Cardiac septum (tissue), 1 donor: ENCODE measurements at regions not wholly inside any gene's neighbourhood (a gene's known extent, or its start where the extent isn't known, plus 50 kb on each side); places are given as distances from the start of the nearest gene placed in this dataset.

Experiments
- DNase-seq: peaks from one replicate; pipeline ENCODE4 v3.0.0-alpha.2; 2020; ENCODE audit warnings: low spot score
- intact Hi-C: fragments of 100-400 bp; cut with DNase I; formaldehyde crosslinking; loops from one replicate; pipeline ENCODE4 v1.14.0; 2022
- donor health status: DM: no; HTN: no; CAD: no.

- intact Hi-C loops = no loop called here
Observed at GRCh38 chr6:6704103-6705060, 115.9 kb downstream of the LY86 start.

GRCh38 chr6:6705061-6705425 lies 116.5 kb downstream of the LY86 start:
- no peak for DNase-seq
- intact Hi-C loops = no loop called here

More at GRCh38 chr6:6704103-6705060, 115.9 kb downstream of the LY86 start:
- DNase-seq = no peak

- intact Hi-C loops = no loop called here
- DNase-seq = no peak
Observed at GRCh38 chr6:6705915-6706675, 117.6 kb downstream of the LY86 start.

- intact Hi-C loops = no loop called here
- DNase-seq = no peak
Observed at GRCh38 chr6:6707143-6707542, 118.6 kb downstream of the LY86 start.

- intact Hi-C loops = no loop called here
- no peak for DNase-seq
Observed at GRCh38 chr6:6709106-6709505, 120.6 kb downstream of the LY86 start.

- intact Hi-C loops = no loop called here
- DNase-seq = no peak
Observed at GRCh38 chr6:6711031-6711785, 122.7 kb downstream of the LY86 start.

- intact Hi-C loops = no loop called here
- no peak for DNase-seq
Observed at GRCh38 chr6:6711832-6712448, 123.4 kb downstream of the LY86 start.

GRCh38 chr6:6712449-6713403 lies 124.2 kb downstream of the LY86 start:
- intact Hi-C loops = no loop called here
- DNase-seq = peak; percentile 85

- intact Hi-C loops = no loop called here
- DNase-seq = no peak
Observed at GRCh38 chr6:6713657-6714056, 125.1 kb downstream of the LY86 start.

GRCh38 chr6:6714118-6714897 lies 125.8 kb downstream of the LY86 start:
- DNase-seq = no peak
- intact Hi-C loops = no loop called here

- DNase-seq = no peak
- intact Hi-C loops = no loop called here
Observed at GRCh38 chr6:6714953-6715352, 126.4 kb downstream of the LY86 start.

GRCh38 chr6:6715465-6715864 lies 126.9 kb downstream of the LY86 start:
- no peak for DNase-seq
- intact Hi-C loops = no loop called here

GRCh38 chr6:6716998-6717763 lies 128.7 kb downstream of the LY86 start:
- no peak for DNase-seq
- intact Hi-C loops = no loop called here

GRCh38 chr6:6717953-6718352 lies 129.4 kb downstream of the LY86 start:
- no peak for DNase-seq
- intact Hi-C loops = no loop called here

GRCh38 chr6:6721606-6722005 lies 133.1 kb downstream of the LY86 start:
- no peak for DNase-seq
- intact Hi-C loops = loop anchor here (10.0 kb wide), 1 partner anchor 393 kb away; no protein-coding TSS in a partner anchor

GRCh38 chr6:6722195-6722594 lies 133.7 kb downstream of the LY86 start:
- intact Hi-C loops = loop anchor here (10.0 kb wide), 1 partner anchor 393 kb away; no protein-coding TSS in a partner anchor
- no peak for DNase-seq

GRCh38 chr6:6723361-6723760 lies 134.8 kb downstream of the LY86 start:
- DNase-seq = no peak
- intact Hi-C loops = loop anchor here (1.0 to 10.0 kb wide), 2 partner anchors 391 to 520 kb away; no protein-coding TSS in a partner anchor
